HG03095 (cell line): ENCODE measurements at regions not wholly inside any gene's neighbourhood (a gene's known extent, or its start where the extent isn't known, plus 50 kb on each side); places are given as distances from the start of the nearest gene placed in this dataset.
"Not testable (repeated sequence)": the region's sequence is repeated elsewhere in the genome, so short reads cannot be mapped to it uniquely, and the experiment has no call there.

Experiments used
- ATAC-seq: cut with Tn5 transposase; IDR thresholded peaks from one replicate; pipeline ENCODE4 v1.9.1; 2021; ENCODE audit warnings: moderate library complexity; ENCODE audit not compliant: unreplicated experiment

DNA sequence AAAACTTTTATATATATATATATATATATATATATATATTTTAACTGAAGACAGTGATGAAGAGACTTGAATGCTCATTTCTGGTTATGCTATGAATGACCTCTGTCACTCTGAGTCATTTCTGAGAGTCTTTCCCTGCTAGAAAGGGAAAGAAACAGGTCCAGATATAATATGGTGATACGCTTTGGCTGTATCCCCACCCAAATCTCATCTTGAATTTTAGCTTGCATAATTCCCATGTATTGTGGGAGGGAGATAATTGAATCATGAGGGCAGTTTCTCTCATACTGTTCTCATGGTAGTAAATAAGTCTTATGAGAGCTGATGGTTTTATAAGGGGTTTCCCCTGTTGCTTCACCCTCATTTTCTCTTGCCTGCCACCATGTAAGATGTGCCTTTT lies 254.1 kb upstream of the IGFBP7 start:
- ATAC-seq = no peak

DNA sequence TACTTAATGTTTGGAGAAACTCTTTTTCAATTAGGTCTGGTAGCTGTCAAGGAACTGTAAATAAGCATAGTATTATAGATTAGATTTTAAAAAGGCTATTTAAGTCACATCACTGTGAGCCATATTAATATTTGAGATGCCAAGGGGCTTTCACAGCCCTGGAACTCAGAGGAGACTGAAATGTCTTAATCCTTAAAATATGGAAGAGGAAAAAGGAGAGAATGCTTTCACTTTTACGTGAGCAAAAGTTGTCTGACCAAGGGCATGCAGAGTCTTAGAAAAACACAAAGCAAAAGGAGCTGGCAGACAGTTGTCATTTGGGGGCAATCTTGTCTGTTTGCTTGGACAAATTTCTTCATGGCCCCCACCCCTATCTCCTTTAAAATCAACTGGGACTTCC lies 253.2 kb upstream of the IGFBP7 start:
- no peak for ATAC-seq

DNA sequence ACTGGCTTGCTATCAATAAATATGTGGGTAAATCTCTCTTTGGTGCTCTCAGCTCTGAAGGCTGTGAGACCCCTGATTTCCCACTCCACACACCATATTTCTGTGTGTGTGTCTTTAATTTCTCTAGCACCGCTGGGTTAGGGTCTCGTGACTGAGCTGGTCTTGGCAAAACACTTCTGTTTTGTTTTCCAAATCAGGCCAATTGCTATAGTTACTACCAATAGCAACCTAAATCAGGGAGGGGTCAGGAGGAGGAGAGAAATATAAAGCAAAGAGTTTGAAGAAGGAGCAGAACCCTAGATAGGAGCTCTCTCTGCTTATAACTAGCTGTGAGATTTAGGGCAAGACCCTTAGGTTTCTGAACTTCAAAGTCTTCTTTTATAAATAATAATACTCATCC lies 250.5 kb upstream of the IGFBP7 start:
- ATAC-seq = no peak

DNA sequence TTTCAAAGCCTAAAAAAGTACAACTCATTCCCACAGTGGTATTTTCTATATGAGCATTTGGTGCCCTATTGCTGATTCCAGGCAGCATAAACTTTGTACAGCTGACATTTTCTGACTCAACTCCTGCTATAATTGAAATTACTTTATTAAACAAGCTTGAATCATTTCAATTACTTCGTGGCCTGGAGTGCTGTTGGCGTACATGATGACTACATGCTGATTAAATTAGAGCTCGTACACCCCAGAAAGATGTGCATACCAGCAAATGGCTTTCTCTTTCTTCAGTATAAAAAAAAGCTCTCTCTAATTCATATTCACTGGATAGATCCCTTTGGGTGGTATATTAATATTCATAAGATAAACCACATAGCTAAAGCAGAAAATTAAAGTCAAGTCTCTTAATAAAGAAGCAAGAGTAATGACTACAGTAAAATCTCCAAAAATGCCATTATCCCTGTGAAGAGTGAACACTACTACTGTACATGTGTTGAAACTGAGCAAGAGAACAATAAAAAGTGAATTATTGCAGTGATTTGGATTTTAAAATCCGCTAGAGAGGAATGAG lies 245.0 kb upstream of the IGFBP7 start:
- no peak for ATAC-seq

DNA sequence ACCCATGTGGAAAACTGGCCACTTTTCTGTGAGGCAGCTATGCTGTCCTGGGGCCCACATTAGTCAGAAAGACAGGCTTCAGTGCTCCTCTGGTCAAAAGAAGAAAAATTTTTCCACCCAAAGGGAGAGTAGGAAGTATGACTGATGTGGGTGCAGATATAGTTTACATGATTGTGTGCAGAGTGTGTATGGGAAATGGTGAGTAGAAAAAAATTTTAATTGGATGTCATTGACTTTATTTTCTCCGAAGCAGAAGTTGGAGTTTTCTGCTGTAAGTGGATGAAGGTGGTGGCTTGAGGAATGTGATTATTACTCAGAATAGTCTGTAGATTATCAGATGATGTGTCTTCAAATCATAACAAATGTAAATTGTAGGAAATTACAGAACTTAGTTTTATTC lies 241.5 kb upstream of the IGFBP7 start:
- ATAC-seq = no peak

DNA sequence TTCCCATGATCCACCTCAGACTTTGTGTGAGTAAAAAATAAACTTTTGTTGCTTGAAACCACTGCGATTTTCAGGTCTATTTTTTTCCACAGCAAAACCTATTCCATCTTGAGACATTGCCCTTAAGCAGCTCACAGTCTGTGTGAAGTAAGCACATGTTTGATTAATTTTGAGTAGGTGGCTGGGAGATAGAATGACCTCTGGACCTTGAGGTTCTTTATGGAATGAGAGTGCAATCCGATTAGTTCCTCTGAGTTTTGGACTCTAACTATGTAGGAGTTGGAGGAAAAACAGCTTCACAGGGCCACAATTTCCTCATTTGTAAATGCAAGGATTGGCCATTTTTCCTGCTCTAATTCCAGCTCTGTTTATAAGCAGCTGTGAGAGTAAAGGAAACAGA lies 234.1 kb upstream of the IGFBP7 start:
- no peak for ATAC-seq

DNA sequence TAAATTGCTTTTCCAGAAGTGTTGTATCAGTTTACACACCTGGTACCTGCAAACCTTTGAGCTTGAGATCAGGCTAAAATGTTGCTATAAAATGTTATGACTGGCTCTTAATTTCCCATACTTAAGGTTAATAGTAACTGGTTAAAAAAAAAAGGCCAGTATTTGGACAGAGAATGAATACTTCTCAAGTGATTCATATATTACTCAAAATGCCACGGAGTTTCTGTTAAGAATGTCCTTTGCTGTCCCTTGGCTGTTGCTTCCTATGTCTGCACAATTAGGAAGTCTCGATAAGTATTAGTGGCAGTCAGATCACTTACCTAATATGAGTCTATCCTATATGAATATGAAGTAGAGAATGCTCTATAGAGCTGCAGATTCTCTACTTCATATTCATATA lies 232.2 kb upstream of the IGFBP7 start:
- ATAC-seq = no peak

DNA sequence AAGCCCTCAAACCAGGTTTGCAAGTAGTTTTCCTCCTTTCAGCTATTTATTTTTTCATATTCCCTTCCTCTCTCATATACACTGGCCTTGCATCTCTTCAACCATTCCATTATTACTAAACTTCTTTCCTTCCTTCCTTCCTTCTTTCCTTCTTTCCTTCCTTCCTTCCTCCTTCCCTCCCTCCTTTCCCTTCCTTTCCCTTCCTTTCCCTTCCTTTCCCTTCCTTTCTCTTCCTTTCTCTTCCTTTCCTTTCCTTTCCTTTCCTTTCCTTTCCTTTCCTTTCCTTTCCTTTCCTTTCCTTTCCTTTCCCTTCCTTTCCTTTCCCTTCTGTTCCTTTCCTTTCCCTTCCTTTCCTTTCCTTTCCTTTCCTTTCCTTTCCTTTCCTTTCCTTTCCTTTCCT lies 228.7 kb upstream of the IGFBP7 start:
- ATAC-seq = not testable (repeated sequence)

DNA sequence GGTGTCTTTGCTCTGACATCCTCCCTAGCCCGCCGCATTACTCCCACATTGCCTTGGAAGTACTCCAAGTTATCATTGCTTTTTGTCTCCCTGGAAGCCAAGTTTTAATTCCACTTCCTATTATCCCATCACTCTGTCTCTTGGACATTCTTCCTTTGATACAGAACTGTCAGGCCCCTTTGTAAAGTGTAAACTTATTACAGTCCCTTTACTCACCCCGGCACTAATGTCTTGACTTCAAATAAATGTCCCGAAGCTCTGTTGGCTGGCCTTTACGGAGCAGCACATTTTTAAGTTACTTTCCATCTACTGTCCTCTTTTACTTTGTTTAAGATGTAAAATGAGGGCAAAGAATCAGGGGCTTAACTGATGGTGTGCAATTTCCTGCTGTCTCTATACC lies 223.5 kb upstream of the IGFBP7 start:
- no peak for ATAC-seq

DNA sequence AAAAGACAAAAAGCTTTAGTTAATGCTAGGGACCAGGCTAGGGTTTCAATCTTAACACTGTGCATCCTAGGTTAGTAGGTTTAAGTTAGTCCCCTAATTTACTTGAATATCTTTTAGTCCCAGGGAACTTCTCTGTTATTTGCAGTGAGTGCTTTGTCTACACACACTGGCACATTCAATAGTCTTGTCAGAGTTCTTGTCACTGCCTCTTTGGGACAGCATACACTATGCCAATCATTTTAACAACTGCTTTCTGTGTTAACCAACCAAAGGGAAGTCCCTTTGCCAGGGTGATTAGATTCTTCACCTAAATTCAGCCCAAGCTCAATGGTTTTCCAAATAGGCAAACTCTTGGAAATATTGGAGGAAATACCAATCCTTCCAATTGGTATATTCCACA lies 221.8 kb upstream of the IGFBP7 start:
- no peak for ATAC-seq

DNA sequence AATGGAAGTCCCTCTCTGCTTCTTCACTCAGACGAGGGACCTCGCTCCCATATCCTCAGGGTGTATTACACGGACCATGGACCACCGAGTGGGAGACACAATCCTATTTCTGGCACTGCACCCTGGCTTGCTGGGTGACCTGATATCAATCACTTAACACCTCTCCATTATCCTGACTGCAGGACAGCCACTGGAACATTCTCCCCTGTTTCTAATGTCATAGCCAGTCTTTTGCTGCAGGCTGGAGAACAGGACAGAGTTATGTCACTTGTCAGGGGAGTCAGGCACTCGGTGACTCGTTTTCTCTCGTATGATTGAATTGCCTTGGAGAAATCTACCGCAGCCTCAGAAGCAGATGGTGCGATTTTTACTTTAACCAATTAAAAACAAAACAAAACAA lies 219.1 kb upstream of the IGFBP7 start:
- ATAC-seq = no peak

DNA sequence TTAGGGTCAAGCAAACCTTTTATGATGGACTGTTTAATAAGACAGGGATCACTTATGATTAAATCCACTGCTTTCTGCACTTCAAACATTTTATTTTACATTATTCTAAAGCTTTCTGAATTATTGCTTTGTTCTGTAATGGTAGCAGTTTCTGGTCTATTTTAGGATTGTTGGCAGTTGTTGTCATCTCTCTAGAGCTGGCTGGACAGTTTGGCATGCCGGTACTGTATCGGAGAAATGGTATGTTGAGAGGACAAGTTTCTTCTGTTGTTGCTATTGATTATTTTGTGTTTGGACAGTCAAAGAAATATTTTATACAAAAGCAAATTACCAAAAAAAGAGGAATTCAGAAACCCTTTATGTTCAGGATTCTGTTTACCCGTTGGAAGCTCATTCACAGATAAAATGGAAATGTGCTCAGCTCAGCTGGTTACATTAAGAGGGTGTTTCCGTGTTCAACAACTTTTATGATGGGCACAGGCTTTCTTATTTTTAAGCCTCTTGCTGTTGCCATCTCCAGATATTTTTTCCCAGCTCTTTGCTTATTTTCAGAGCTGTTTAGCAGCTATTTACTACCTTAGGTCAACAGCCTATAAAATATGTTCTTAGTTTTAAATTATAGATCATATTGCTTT lies 214.6 kb upstream of the IGFBP7 start:
- no peak for ATAC-seq

DNA sequence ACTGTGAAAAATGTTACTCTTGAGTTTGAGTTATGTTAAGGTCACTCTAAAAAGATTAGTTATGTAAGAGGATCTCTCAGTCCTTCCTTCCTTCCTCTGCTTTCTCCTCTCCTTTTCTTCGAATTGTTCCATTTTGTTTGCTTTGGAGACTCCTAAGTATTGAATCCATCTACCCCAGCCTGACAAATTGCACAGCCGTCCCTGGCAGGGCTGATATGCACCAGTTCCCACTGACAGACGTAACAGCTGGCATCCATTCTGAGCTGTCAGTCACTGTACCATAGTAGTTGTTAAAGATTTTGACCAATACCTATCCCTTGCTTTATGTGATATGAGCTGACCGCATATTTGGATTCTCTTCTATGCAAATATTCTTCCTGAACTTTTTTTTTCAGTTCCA lies 210.7 kb upstream of the IGFBP7 start:
- no peak for ATAC-seq

DNA sequence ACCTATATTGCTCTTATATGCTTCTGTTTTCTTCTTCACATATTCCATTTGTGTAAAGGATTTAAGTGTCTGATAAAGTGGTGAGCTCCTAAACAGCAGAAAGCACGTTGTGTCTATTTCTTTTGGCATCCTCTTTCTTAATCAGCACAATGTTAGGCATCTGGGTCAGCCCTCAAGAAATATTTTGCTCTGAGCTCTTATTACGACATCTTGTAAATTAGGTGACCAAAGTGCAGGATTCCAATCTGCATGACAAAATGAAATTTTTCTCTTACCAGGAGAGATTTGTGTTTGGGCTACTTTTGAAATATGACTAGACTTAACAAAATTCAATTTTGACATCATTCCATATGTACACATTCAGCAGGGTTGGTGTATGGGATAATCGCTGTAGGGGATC lies 210.0 kb upstream of the IGFBP7 start:
- ATAC-seq = no peak

DNA sequence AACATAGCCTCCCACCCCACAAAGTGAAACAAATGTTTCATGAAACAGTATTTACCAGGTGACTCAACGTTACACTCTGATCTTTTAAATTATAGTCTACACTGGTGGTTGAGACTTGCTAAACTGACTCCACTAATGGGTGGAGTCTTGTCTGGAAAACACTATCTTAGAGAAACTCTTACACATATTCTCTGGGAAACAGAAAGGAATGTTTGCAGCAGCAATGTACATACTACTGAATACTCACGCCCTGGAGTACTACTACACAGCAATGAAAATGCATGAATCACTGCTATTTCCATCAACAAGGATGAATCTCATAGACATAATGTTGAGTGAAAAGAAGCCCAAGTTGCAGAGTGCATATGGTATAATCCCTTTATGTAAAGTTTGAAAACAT lies 208.5 kb upstream of the IGFBP7 start:
- no peak for ATAC-seq

DNA sequence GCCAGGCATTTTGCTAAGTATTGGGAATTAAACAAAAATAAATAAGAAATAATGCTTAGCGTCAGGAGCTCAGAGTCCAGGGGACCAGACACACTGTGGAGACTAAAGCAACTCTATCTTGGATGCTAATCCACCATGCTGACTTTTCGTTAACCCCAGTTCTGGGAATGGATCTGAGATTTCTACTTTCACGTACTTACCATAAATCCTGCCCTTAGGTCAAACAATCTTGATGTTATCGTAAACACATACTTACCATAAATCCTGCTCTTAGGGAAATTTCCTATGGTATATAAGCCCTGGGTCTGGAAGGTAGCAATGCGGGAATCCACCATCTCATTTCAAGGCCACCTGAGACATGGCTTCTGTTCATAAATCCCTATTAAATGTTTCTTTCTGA lies 204.5 kb upstream of the IGFBP7 start:
- ATAC-seq = no peak

DNA sequence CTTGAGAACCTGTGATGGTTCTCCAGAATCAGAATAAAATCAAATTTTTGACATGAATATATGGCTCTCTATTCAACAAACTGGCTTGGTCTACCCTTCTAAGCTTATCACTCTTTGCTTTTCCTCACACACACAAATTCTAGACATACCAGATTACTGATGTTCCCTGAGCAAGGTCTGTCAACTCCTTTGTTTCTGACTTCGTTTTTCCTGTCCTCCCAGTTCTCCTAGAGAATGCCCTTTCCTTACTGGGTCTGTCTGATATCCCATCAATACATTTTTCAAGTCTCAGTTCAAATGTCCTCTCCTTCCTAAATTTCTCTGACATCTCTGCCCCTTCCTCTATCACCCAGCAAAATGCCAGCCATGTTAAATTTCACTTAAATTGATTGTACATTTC lies 202.1 kb upstream of the IGFBP7 start:
- no peak for ATAC-seq

DNA sequence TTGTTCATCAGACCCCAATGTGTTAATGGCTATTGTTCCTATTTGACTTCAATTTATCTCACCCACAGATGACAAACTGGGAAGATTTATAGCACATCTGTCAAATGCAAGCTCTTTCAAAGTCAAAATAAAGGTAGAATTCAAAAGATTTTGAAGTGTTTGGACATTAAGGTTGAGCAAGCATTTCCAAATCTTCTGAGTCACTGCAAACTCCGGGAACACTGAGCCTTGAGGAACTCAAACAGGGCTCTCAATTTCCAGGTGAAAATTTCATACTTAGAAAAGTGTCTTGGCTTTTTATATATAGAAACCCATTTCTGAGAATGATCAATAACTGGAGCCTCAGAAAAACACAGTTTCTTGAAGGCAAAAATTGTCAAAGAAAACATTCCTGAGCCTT lies 199.5 kb upstream of the IGFBP7 start:
- no peak for ATAC-seq

DNA sequence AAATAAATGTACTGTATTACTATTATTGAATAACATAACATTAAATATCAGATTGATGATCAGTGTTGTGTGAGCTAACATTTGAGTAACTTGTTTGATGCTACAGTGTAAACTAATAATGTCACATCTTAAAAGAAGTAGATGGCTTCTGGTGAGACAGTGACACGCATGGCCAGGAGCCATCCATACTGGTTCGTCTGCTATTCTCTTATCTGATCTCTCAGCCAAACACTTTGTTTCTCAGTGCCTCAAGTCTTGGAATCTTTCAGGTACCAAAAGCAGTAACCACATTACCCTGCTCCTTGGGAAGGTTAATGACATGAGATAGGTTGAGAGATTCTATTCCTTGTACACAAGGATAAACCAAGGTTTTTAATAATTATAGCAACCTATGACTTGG lies 198.1 kb upstream of the IGFBP7 start:
- no peak for ATAC-seq

DNA sequence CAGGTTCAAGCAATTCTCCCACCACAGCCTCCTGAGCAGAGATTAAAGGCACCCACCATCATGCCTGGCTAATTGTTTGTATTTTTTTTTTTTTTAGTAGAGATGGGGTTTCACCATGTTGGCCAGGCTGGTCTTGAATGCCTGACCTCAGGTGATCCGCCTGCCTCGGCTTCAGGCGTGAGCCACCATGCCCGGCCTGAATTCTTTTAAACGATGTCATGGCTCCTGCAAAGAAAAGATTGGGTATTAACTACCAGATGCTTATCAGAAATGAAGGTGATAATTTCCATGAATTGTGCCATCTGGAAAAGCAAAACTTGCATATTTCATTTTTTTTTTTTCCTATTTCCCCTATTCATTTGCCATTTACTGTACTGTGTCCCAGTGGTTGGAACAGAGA lies 195.7 kb upstream of the IGFBP7 start:
- no peak for ATAC-seq

DNA sequence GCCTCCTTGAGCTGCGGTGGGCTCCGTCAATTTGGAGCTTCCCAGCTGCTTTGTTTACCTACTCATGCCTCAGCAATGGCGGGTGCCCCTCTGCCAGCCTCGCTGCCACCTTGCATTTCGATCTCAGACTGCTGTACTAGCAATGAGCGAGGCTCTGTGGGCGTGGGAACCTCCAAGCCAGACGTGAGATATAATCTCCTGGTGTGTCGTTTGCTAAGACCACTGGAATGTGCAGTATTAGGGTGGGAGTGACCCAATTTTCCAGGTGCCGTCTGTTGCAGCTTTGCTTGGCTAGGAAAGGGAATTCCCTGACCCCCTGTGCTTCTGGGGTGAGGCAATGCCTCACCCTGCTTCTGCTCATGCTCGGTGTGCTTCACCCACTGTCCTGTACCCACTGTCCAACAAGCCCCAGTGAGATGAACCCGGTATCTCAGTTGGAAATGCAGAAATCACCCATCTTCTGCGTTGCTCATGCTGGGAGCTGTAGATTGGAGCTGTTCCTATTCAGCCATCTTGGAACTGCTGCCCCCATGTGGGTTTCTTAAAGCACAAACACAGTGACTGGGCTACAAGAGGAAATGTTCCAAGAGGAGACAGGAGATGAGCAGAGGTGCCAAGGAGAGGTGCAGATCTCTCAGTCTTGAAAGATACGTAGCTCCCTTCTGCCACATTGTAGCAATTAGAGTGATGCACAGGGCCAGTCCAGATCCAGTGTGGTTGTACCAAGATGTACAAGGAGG lies 193.0 kb upstream of the IGFBP7 start:
- no peak for ATAC-seq

DNA sequence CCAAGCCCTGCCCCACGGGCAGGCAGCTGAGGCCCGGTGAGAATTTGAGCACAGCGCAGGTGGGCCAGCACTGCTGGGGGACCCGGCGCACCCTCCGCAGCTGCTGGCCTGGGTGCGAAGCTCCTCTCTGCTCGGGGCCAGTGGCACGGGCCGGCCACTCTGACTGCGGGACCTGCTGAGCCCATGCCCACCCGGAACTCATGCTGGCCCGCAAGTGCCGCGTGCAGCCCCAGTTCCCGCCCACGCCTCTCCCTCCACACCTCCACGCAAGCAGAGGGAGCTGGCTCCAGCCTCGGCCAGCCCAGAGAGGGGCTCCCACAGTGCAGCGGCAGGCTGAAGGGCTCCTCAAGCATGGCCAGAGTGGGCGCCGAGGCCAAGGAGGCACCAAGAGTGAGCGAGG lies 190.1 kb upstream of the IGFBP7 start:
- not testable (repeated sequence) for ATAC-seq

DNA sequence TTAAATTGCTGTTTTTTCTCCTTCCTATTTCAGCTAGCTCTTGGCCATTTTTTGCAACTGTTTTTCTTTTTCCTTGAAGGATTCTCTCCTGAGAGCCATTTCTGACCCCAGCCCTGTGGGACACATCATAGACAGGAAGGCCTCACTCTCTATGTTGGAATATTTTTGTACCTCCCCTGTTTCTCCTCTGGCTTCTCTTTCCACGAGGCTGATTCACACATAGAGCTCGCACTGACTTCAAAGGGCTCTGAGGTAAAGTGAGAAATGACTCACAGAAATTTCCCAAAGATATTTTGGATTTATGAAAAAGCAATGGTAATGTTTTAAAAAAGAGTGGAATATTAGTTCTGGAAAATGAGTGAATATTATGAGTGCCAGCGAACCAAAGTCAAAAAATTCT lies 181.7 kb upstream of the IGFBP7 start:
- no peak for ATAC-seq
